B cell (primary cell): ENCODE measurements at regions not wholly inside any gene's neighbourhood (a gene's known extent, or its start where the extent isn't known, plus 50 kb on each side); places are given as distances from the start of the nearest gene placed in this dataset.

Experiments
- ATAC-seq: fragments of 200-7000 bp; cut with Tn5 transposase; one replicate; pipeline ENCODE4 v1.10.0; 2021; ENCODE audit warnings: low read depth, mild to moderate bottlenecking, moderate number of reproducible peaks, moderate library complexity
- CTCF ChIA-PET: fragments of 350-600 bp; sonication (Branson Sonifier 250); formaldehyde crosslinking; loops from one replicate; lab custom pipeline; 2021; ENCODE audit warnings: antibody characterized with exemption, inconsistent platforms; lab: Charles Lee
- POLR2A ChIA-PET: fragments of 350-600 bp; sonication (Branson Sonifier 250); formaldehyde crosslinking; loops from one replicate; lab custom pipeline; 2021; ENCODE audit warnings: antibody characterized with exemption; lab: Charles Lee
- DNase-seq: peaks from one replicate; pipeline ENCODE4 v3.0.0; 2013
- H2AFZ ChIP-seq: 2 replicates; pipeline ENCODE4 v1.6.1; 2012; ENCODE audit warnings: mild to moderate bottlenecking, low read depth, low read length; ENCODE audit not compliant: insufficient read depth, poor library complexity, severe bottlenecking
- H3K27ac ChIP-seq, 2 donors: 1 replicate in 1 of 2; 2 replicates in 1 of 2; pipeline ENCODE4 v1.5.1; 2012 to 2013; ENCODE audit warnings: low read length in 2 of 2, mild to moderate bottlenecking in 2 of 2, moderate library complexity in 1 of 2
- H3K27me3 ChIP-seq, 4 experiments: fragments of 200-600 bp in 1 of 4; sonication (generic) in 1 of 4; replicated peaks in 1 of 4; 1 replicate in 2 of 4; 2 replicates in 2 of 4; pipeline versions ENCODE4 v1.6.1 to v1.7.0; 2013 to 2016; ENCODE audit warnings: low read length in 3 of 4, mild to moderate bottlenecking in 2 of 4, mixed read lengths in 1 of 4, moderate library complexity in 1 of 4; ENCODE audit not compliant: insufficient read depth in 4 of 4, control insufficient read depth in 3 of 4; ENCODE audit errors: control extremely low read depth in 1 of 4
- H3K36me3 ChIP-seq, 2 experiments: replicated peaks in 1 of 2; 1 replicate in 1 of 2; 2 replicates in 1 of 2; pipeline versions ENCODE4 v1.6.1 to v1.7.1; 2013; ENCODE audit warnings: low read length in 1 of 2; ENCODE audit not compliant: insufficient read depth in 2 of 2, control insufficient read depth in 1 of 2; ENCODE audit errors: control extremely low read depth in 1 of 2, extremely low read depth in 1 of 2
- H3K4me1 ChIP-seq, 2 donors: fragments of 200-600 bp in 1 of 2; sonication (generic) in 1 of 2; 1 replicate in 1 of 2; 2 replicates in 1 of 2; pipeline versions ENCODE4 v1.5.1 to v1.6.1; 2013 to 2017; ENCODE audit warnings: low read length in 2 of 2; ENCODE audit not compliant: control insufficient read depth in 2 of 2, insufficient read depth in 2 of 2
- H3K4me2 ChIP-seq: replicated peaks from 2 replicates; pipeline ENCODE3; 2012; ENCODE audit warnings: mild to moderate bottlenecking, low read depth, low read length; ENCODE audit not compliant: poor library complexity, severe bottlenecking
- H3K4me3 ChIP-seq, 5 experiments: fragments of 200-600 bp in 1 of 5; sonication (generic) in 1 of 5; 1 replicate in 3 of 5; 2 replicates in 2 of 5; pipeline versions ENCODE4 v1.5.1 to v1.7.0; 2011 to 2016; ENCODE audit warnings: low read length in 4 of 5, mild to moderate bottlenecking in 4 of 5, low read depth in 2 of 5, control low read depth in 1 of 5, moderate library complexity in 1 of 5; ENCODE audit not compliant: insufficient read depth in 1 of 5; ENCODE audit errors: control extremely low read depth in 1 of 5, extremely low read depth in 1 of 5
- H3K79me2 ChIP-seq: fragments of 200-600 bp; sonication (generic); one replicate; pipeline ENCODE4 v1.6.0; 2016; ENCODE audit warnings: low read length; ENCODE audit not compliant: control insufficient read depth, insufficient read depth
- H3K9ac ChIP-seq: fragments of 200-600 bp; sonication (generic); 2 replicates; pipeline ENCODE4 v1.6.1; 2017; ENCODE audit warnings: mild to moderate bottlenecking, low read length, moderate library complexity
- H3K9me3 ChIP-seq, 3 donors: one replicate each; pipeline versions ENCODE4 v1.6.1 to v1.7.1; 2013; ENCODE audit warnings: low read length in 2 of 3; ENCODE audit not compliant: control insufficient read depth in 2 of 3, insufficient read depth in 1 of 3; ENCODE audit errors: control extremely low read depth in 1 of 3
- H4K20me1 ChIP-seq: 2 replicates; pipeline ENCODE4 v1.6.0; 2012; ENCODE audit warnings: mild to moderate bottlenecking, low read length; ENCODE audit not compliant: insufficient read depth, control insufficient read depth, poor library complexity, severe bottlenecking
- H3K27ac Mint-ChIP-seq: one replicate; pipeline ENCODE4 v1.8.0; 2021; ENCODE audit warnings: mixed read lengths
- H3K27me3 Mint-ChIP-seq: one replicate; pipeline ENCODE4 v1.8.0; 2021; ENCODE audit warnings: mixed read lengths
- H3K4me1 Mint-ChIP-seq: one replicate; pipeline ENCODE4 v1.8.0; 2021; ENCODE audit warnings: mixed read lengths
- H3K4me3 Mint-ChIP-seq: one replicate; pipeline ENCODE4 v1.8.0; 2021; ENCODE audit warnings: mixed read lengths
- H3K9me3 Mint-ChIP-seq: one replicate; pipeline ENCODE4 v1.8.0; 2022; ENCODE audit warnings: mixed read lengths; ENCODE audit not compliant: insufficient read depth
- CTCF ChIP-seq: fragments of 200-600 bp; IDR thresholded peaks from one replicate; pipeline ENCODE4 v1.8.0; 2022; ENCODE audit warnings: antibody characterized with exemption, mild to moderate bottlenecking
- EZH2 ChIP-seq: IDR thresholded peaks from 2 replicates; pipeline ENCODE4 v1.6.1; 2012; ENCODE audit warnings: borderline replicate concordance, low read depth, mild to moderate bottlenecking, moderate library complexity, low read length; ENCODE audit not compliant: insufficient read depth, poor library complexity, severe bottlenecking
- WGBS: methylation state at CpG from one replicate; pipeline ENCODE4 v1.1.5; 2013; ENCODE audit warnings: missing lambda C conversion rate; ENCODE audit not compliant: insufficient coverage; 5-methylcytosine and 5-hydroxymethylcytosine counted together
- intact Hi-C: fragments of 100-400 bp; cut with micrococcal nuclease; formaldehyde crosslinking; loops from one replicate; pipeline ENCODE4 v1.10.0; 2022

DNA sequence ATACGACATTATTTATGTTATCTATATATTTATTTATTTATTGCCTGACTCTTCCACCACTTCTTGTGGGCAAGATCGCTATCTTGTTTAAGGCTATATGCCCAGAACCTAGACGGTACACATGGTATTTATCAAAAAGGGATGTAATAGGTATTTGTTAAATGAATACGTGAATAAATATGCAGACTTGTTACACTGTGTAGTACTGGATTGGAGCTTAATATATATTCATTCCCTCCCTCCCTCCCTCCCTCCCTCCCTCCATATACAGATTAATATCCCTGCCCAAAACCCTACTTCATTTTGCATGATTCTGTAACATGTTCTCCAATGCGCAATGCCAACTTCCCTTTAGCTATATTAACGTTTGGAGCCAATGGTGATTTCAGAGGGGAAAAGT lies 1273.7 kb upstream of the AUTS2 start:
- ATAC-seq (no peak), DNase-seq (no peak)
- Mint-ChIP-seq H3K27me3 (no peaks in the 10 kb centered on the region), H3K27ac (no peak overlapping the region), H3K9me3 (no peaks in the 10 kb centered on the region), H3K4me3 (no peak overlapping the region), H3K4me1 (no peaks in the 10 kb centered on the region)
- Histone ChIP-seq H3K4me3 (no peak overlapping the region), H3K4me1 (no peaks in the 10 kb centered on the region), H4K20me1 (no peaks in the 10 kb centered on the region), H3K4me2 (no peak overlapping the region), H3K27ac (no peak overlapping the region), H3K27me3 (no peaks in the 10 kb centered on the region), H2AFZ (no peak overlapping the region), H3K9ac (no peak overlapping the region), H3K36me3 (no peaks in the 10 kb centered on the region), H3K9me3 (peaks cover 0 to 11% (median 0%) of the 10 kb centered on the region in 3 donors), H3K79me2 (no peaks in the 10 kb centered on the region)
- CTCF ChIA-PET: no interaction called here
- TF ChIP-seq EZH2 (no peak), CTCF (no peak)
- intact Hi-C loops: no loop called here
- WGBS: 100% methylated on average over 1 of the region's 6 CpGs
- POLR2A ChIA-PET: no interaction called here

- no peak overlapping the region for H3K4me3 Mint-ChIP-seq
- no peaks in the 10 kb centered on the region for H4K20me1 ChIP-seq
- no peaks in the 10 kb centered on the region for H3K79me2 ChIP-seq
- no peak overlapping the region for H3K9ac ChIP-seq
- no peak for DNase-seq
- TF ChIP-seq EZH2 (no peak), CTCF (no peak)
- H3K4me1 ChIP-seq: no peaks in the 10 kb centered on the region
- no peak for ATAC-seq
- peaks cover 6% of the 10 kb centered on the region for H3K9me3 Mint-ChIP-seq
- CTCF ChIA-PET: no interaction called here
- H3K4me3 ChIP-seq: no peak overlapping the region
- no peak overlapping the region for H2AFZ ChIP-seq
- peaks cover 0 to 4% (median 4%) of the 10 kb centered on the region in 3 donors for H3K9me3 ChIP-seq
- no peak overlapping the region for H3K27ac Mint-ChIP-seq
- H3K4me1 Mint-ChIP-seq: no peaks in the 10 kb centered on the region
- POLR2A ChIA-PET: no interaction called here
- H3K27me3 ChIP-seq: no peaks in the 10 kb centered on the region
- no CpG with 5 or more reads among the region's 3 CpGs for WGBS
- H3K4me2 ChIP-seq: no peak overlapping the region
- H3K27me3 Mint-ChIP-seq: no peaks in the 10 kb centered on the region
- H3K27ac ChIP-seq: no peak overlapping the region
- H3K36me3 ChIP-seq: no peaks in the 10 kb centered on the region
- intact Hi-C loops: no loop called here
Measured at GRCh38 chr7:68334216-68334615, 1264.1 kb upstream of the AUTS2 start.
